Activated CD8-positive, alpha-beta T cell treated with anti-CD3 and anti-CD28 coated beads, Interleukin-2, amount 10 ng/mL, durations not matched to agents 7 days and 5 days (primary cell): ENCODE measurements at regions not wholly inside any gene's neighbourhood (a gene's known extent, or its start where the extent isn't known, plus 50 kb on each side); places are given as distances from the start of the nearest gene placed in this dataset.

Experiments
- ATAC-seq: fragments of 150-1000 bp; cut with Tn5 transposase; one replicate; pipeline ENCODE4 v1.10.0; 2021; ENCODE audit warnings: moderate library complexity
- CTCF ChIA-PET: fragments of 350-600 bp; sonication (Branson Sonifier 250); formaldehyde crosslinking; loops from one replicate; lab custom pipeline; 2021; ENCODE audit warnings: antibody characterized with exemption; lab: Charles Lee
- POLR2A ChIA-PET: fragments of 350-600 bp; sonication (Branson Sonifier 250); formaldehyde crosslinking; loops from one replicate; lab custom pipeline; 2021; ENCODE audit warnings: antibody characterized with exemption; lab: Charles Lee
- DNase-seq: peaks from one replicate; pipeline ENCODE4 v3.0.0-alpha.2; 2020
- H3K27ac Mint-ChIP-seq: one replicate; pipeline ENCODE4 v1.8.0; 2021; ENCODE audit warnings: mild to moderate bottlenecking, mixed read lengths
- H3K27me3 Mint-ChIP-seq: one replicate; pipeline ENCODE4 v1.8.0; 2021; ENCODE audit warnings: low read depth, mixed read lengths
- H3K36me3 Mint-ChIP-seq: one replicate; pipeline ENCODE4 v1.8.0; 2021; ENCODE audit warnings: low read depth, mixed read lengths
- H3K4me1 Mint-ChIP-seq: one replicate; pipeline ENCODE4 v1.8.0; 2021; ENCODE audit warnings: low read depth, mixed read lengths
- H3K4me3 Mint-ChIP-seq: one replicate; pipeline ENCODE4 v1.8.0; 2021; ENCODE audit warnings: mild to moderate bottlenecking, mixed read lengths
- H3K9me3 Mint-ChIP-seq: one replicate; pipeline ENCODE4 v1.8.0; 2022; ENCODE audit warnings: mixed read lengths; ENCODE audit not compliant: insufficient read depth

DNA sequence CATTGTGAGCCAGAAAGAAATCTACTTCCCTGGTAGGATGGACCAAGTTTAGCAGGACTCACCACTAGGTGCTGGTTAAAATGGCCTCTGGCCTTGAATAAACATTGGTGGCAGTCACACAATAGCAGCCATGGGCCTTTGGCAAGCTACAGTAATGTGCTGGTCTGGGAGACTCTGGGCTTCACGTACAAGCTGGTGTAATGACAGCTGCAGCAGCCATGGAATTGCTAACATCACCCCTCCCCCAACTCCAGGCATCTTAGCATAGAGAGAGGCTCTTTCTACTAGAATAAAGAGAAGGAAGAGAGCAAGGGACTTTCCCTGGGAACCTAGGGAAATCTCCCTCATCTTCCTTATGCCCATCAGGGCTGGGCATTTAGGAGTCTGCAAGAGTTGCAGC is 205.1 kb upstream of the SEMA3A start:
- CTCF ChIA-PET: no interaction called here

DNA sequence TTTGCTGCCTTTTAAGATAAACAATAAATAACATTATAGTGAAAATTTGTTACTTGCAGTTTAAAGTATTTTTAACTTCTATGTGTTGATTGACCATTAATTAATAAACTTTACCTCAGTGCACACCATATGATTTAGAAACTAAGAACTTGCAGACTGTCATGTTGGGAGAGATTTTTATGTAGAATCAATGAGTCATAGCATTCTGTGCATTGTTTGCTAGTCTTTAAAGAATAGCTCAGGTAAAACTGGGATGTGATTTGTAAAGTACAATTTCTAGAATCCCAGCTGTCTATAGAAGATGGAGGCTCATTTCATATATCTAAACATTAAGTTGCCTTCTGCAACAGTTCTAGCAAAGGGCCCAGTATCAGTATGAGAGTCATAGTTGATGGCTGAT is 199.6 kb upstream of the SEMA3A start:
- H3K36me3 Mint-ChIP-seq: no peaks in the 10 kb centered on the region
- CTCF ChIA-PET: no interaction called here
- H3K27ac Mint-ChIP-seq: no peak overlapping the region
- DNase-seq (no peak), ATAC-seq (no peak)
- H3K4me1 Mint-ChIP-seq: no peaks in the 10 kb centered on the region
- H3K4me3 Mint-ChIP-seq: no peak overlapping the region
- peaks cover 2% of the 10 kb centered on the region for H3K27me3 Mint-ChIP-seq
- POLR2A ChIA-PET: no interaction called here
- H3K9me3 Mint-ChIP-seq: no peaks in the 10 kb centered on the region

More for the DNA sequence above, 205.1 kb upstream of the SEMA3A start:
- H3K27ac Mint-ChIP-seq: no peak overlapping the region
- DNase-seq (no peak), ATAC-seq (no peak)
- POLR2A ChIA-PET: no interaction called here
- H3K4me1 Mint-ChIP-seq: no peaks in the 10 kb centered on the region
- no peak overlapping the region for H3K4me3 Mint-ChIP-seq
- no peaks in the 10 kb centered on the region for H3K36me3 Mint-ChIP-seq
- peaks cover 9% of the 10 kb centered on the region for H3K9me3 Mint-ChIP-seq
- no peaks in the 10 kb centered on the region for H3K27me3 Mint-ChIP-seq

DNA sequence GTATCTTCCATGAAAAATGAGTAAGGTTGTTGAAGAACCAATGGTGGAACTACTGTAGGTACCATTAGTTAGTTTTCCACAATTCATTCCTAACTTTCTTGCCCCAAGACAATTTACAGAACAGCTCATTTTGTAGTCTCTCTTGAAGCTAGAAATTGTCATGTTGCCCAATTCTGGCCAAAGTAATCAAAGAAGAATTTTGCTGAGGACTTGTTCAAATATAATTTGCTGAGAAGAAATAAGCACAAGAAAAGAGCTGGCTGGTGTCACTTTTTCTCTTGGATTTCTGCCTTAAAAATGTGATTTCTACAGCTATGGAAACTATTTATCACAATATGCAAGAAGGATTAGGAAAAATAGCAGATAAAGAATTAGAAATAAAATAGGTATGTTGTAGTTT is 199.2 kb upstream of the SEMA3A start:
- Mint-ChIP-seq H3K4me3 (no peak overlapping the region), H3K36me3 (no peaks in the 10 kb centered on the region), H3K9me3 (no peaks in the 10 kb centered on the region), H3K4me1 (no peaks in the 10 kb centered on the region), H3K27me3 (peaks cover 2% of the 10 kb centered on the region), H3K27ac (no peak overlapping the region)
- ATAC-seq: no peak
- CTCF ChIA-PET: no interaction called here
- POLR2A ChIA-PET: no interaction called here
- DNase-seq: no peak

DNA sequence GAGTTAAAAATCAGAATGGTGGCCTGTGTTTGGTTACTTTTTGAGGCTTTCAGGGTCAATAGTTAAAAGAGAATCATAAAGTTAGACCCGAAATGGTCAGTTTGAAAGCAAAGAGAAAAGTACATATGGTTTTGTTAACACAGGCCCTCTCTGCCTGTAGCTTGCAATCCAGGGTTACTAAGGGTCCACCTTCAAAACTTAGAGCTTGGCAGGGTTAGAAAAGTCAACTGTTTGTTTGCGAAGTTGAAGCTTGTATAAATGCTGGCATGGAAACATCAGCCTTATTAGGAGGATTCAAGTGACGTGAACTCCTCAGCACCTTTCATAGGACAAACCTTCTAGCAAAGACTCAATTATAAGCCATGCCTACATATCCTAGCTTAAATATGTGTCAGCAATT is 196.3 kb upstream of the SEMA3A start:
- Mint-ChIP-seq H3K27me3 (peaks cover 2% of the 10 kb centered on the region), H3K9me3 (no peaks in the 10 kb centered on the region), H3K36me3 (no peaks in the 10 kb centered on the region), H3K4me1 (no peaks in the 10 kb centered on the region), H3K27ac (no peak overlapping the region), H3K4me3 (no peak overlapping the region)
- ChIA-PET CTCF (no interaction called here), POLR2A (no interaction called here)
- ATAC-seq (no peak), DNase-seq (no peak)

DNA sequence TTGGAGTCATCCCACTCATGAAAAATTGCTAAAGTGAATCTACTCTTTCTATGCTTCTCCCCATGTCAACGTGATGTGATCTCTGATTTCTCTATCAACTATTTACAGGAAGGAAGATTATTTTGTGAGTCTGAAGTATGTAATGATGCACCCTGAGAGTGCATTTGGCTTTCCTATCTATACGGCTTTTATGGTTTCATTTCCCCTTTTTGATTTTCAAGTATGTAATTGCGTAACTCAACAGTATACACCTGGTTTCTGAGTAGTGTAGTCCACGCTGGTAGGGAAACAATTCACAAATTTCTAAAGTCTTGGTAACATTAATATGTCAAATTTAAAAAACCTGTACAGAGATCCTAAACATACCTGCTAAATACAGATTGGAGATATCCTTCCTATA is 194.7 kb upstream of the SEMA3A start:
- Mint-ChIP-seq H3K27me3 (peaks cover 2% of the 10 kb centered on the region), H3K4me1 (no peaks in the 10 kb centered on the region), H3K9me3 (no peaks in the 10 kb centered on the region), H3K4me3 (no peak overlapping the region), H3K36me3 (no peaks in the 10 kb centered on the region), H3K27ac (no peak overlapping the region)
- ATAC-seq (no peak), DNase-seq (no peak)
- ChIA-PET CTCF (no interaction called here), POLR2A (no interaction called here)

DNA sequence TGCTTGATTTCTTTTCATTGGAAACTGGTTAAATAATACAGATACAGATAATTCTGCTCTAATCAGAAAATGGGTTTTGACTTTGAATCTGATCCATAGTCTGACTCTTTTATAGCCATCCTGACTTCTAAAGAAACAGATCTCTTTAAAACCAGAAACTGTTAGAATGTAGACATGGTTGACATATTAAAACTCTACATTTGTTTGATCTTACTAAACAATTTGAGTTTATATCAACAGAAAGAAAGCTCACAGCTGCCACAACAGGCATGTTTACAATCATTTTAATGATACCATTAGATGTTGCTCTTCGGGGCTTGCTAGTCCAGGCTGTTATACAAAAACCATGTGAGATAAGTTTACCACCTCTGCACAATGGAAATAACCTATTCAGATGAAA is 193.0 kb upstream of the SEMA3A start:
- no peak overlapping the region for H3K27ac Mint-ChIP-seq
- ChIA-PET POLR2A (no interaction called here), CTCF (no interaction called here)

DNA sequence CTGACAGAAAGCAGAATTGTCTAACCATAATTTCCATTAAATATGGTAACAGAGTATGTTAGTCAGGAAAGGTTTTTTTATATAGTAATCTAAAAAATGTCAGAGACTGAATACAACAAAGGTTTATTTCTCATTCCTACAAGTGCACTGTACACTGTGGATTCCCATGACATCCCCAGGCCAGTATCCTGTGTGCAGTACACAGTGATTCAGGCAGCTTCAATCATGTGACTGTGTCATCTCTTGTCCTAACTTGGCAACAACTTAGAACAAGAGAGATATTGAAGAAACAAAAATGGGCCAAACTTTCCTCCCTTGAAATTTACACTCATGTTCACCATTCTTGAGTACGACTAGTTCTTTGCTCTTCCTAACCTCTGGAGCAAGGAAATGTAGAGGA is 189.8 kb upstream of the SEMA3A start:
- ChIA-PET CTCF (no interaction called here), POLR2A (no interaction called here)
- Mint-ChIP-seq H3K27me3 (peaks cover 2% of the 10 kb centered on the region), H3K27ac (no peak overlapping the region), H3K4me1 (no peaks in the 10 kb centered on the region), H3K9me3 (no peaks in the 10 kb centered on the region), H3K4me3 (no peak overlapping the region), H3K36me3 (no peaks in the 10 kb centered on the region)
- DNase-seq (no peak), ATAC-seq (no peak)

More for the DNA sequence above, 193.0 kb upstream of the SEMA3A start:
- no peak overlapping the region for H3K4me3 Mint-ChIP-seq
- no peak for DNase-seq
- no peak for ATAC-seq
- no peaks in the 10 kb centered on the region for H3K36me3 Mint-ChIP-seq
- no peaks in the 10 kb centered on the region for H3K4me1 Mint-ChIP-seq
- no peaks in the 10 kb centered on the region for H3K9me3 Mint-ChIP-seq
- H3K27me3 Mint-ChIP-seq: peaks cover 2% of the 10 kb centered on the region

DNA sequence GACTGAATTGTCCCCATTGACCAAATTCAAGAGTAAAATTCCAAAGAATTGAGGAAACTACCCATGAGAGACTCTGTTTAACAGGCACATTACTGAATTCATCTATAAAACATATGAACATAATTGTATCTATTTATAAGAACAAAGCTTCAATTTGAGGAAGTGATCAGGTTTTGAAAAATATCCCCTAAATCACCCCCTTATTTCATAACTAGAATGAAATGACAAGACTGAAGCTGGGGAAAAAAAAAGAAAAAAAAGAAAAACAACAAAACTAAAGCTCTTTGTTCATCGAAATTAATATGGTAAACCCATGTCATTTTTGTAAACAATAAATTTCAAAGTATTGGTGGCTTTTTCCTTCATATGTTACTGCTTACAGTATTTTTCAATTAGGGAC is 184.9 kb upstream of the SEMA3A start:
- Mint-ChIP-seq H3K36me3 (no peaks in the 10 kb centered on the region), H3K4me1 (no peaks in the 10 kb centered on the region), H3K9me3 (no peaks in the 10 kb centered on the region), H3K27ac (no peak overlapping the region), H3K27me3 (no peaks in the 10 kb centered on the region), H3K4me3 (no peak overlapping the region)
- ChIA-PET CTCF (no interaction called here), POLR2A (interaction anchor here (0.6 kb wide), 1 partner anchor 36 kb away, joined by 3 read pairs; no protein-coding TSS in a partner anchor)
- ATAC-seq (no peak), DNase-seq (no peak)

DNA sequence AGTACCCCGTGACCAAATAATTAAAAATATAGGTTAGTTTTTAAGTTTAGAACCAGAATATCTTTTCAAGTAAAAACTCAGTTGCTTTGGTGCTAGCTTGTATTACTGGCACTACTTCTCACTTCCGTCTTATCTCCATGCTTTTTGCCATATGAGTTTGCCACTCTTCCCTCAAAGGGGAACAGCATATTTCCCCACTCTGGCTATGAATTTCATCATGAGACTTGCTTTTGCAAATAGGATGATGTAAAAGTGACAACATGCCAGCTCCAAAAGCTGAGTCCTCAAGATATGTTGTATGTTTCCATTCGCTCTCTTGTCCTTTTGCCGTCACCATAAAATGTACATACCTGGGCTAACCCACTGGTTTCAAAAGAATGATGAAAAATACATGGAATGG is 178.1 kb upstream of the SEMA3A start:
- DNase-seq (no peak), ATAC-seq (no peak)
- H3K27ac Mint-ChIP-seq: no peak overlapping the region
- ChIA-PET CTCF (no interaction called here), POLR2A (no interaction called here)
- H3K9me3 Mint-ChIP-seq: no peaks in the 10 kb centered on the region
- no peaks in the 10 kb centered on the region for H3K4me1 Mint-ChIP-seq
- no peaks in the 10 kb centered on the region for H3K36me3 Mint-ChIP-seq
- H3K27me3 Mint-ChIP-seq: no peaks in the 10 kb centered on the region
- H3K4me3 Mint-ChIP-seq: no peak overlapping the region

DNA sequence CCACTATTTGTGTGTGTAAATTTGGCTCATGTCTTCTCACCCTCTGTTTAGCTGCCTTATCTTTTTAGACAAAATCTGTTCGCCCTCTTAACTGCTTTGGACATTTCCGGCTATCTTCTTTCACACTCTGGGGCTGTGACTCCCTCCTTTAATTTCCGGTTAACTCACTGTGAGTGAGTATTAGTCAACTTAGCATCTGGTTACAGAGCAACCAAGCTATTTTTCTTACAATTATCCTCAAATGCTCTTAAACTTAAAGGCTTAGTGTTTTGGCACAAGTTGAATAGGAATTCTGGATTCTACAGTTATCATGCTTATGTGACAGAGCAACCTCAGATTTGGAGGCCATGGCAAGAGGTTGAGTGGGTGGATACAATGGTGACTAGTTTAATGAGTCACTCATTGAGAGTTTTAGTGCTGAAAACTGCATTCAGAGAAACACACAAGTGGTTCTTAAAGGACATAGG is 177.6 kb upstream of the SEMA3A start:
- no peak overlapping the region for H3K4me3 Mint-ChIP-seq
- ATAC-seq (no peak), DNase-seq (no peak)
- no peaks in the 10 kb centered on the region for H3K4me1 Mint-ChIP-seq
- H3K27me3 Mint-ChIP-seq: no peaks in the 10 kb centered on the region
- POLR2A ChIA-PET: no interaction called here
- H3K36me3 Mint-ChIP-seq: no peaks in the 10 kb centered on the region
- no peak overlapping the region for H3K27ac Mint-ChIP-seq
- H3K9me3 Mint-ChIP-seq: no peaks in the 10 kb centered on the region
- CTCF ChIA-PET: no interaction called here

DNA sequence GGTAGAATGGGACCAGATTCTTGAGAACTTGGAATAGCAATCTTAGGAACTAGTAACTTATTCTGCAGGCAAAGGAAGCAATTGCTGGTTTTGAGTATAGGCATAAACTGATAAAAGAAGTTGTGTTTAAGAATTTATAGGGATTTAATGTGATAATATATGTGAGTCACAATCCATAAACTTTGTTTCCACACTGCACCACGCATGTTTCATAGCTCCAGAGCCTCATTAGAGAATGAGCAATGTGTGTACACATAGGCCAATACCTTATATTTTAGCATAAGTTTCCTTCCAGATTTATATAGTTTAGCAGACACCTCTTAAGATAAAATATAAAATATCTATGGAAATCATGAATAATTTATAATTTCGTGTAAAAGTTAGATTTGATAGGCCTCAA is 175.5 kb upstream of the SEMA3A start:
- DNase-seq (no peak), ATAC-seq (no peak)
- Mint-ChIP-seq H3K4me3 (no peak overlapping the region), H3K4me1 (no peaks in the 10 kb centered on the region), H3K27ac (no peak overlapping the region), H3K9me3 (no peaks in the 10 kb centered on the region), H3K36me3 (no peaks in the 10 kb centered on the region), H3K27me3 (no peaks in the 10 kb centered on the region)
- ChIA-PET CTCF (no interaction called here), POLR2A (no interaction called here)

DNA sequence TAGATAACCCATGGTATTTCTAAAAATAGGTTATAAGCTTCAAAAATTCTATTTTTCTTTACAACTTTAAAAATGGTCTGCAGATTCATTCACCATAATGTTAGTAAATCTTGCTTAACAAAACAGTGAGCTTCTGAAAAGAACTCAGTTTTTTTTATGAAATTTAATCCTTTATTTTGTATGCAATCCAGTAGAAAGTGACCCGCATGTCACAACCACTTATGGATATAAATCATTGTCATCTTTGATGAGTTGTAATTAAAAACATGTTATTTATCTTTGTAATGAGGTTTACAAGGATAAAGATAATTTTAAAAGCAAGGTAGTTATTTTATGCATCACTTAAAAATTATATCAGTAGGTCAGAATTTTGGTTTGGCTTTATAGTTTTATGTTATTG is 173.5 kb upstream of the SEMA3A start:
- H3K27me3 Mint-ChIP-seq: no peaks in the 10 kb centered on the region
- CTCF ChIA-PET: no interaction called here
- H3K4me3 Mint-ChIP-seq: no peak overlapping the region
- no peaks in the 10 kb centered on the region for H3K4me1 Mint-ChIP-seq
- no peak overlapping the region for H3K27ac Mint-ChIP-seq
- ATAC-seq: no peak
- no peaks in the 10 kb centered on the region for H3K36me3 Mint-ChIP-seq
- no peak for DNase-seq
- no peaks in the 10 kb centered on the region for H3K9me3 Mint-ChIP-seq
- POLR2A ChIA-PET: no interaction called here

DNA sequence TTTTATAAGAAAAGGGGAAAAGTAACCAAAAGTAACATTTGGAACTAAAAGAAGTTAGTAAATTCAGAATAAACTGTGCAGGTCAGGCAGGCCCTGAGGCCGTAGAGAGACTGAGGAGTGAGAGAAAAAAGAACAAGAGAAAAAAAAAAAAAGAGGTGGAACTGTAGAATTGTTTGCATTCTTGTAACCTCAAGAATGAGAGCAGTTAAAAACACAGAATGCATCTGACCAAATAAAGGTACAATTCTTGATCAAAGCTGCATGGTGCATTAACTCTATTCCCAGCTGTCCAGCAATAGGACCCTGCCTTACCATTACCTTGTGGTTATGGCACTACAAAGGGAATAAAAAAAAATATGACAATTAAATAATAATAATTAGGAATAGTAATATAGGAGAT is 170.1 kb upstream of the SEMA3A start:
- no peaks in the 10 kb centered on the region for H3K4me1 Mint-ChIP-seq
- ChIA-PET CTCF (no interaction called here), POLR2A (no interaction called here)
- ATAC-seq: no peak
- no peaks in the 10 kb centered on the region for H3K9me3 Mint-ChIP-seq
- no peak overlapping the region for H3K27ac Mint-ChIP-seq
- H3K36me3 Mint-ChIP-seq: no peaks in the 10 kb centered on the region
- H3K27me3 Mint-ChIP-seq: no peaks in the 10 kb centered on the region
- DNase-seq: no peak
- H3K4me3 Mint-ChIP-seq: no peak overlapping the region
